ENCODE measurements at regions not wholly inside any gene's neighbourhood (a gene's known extent, or its start where the extent isn't known, plus 50 kb on each side); places are given as distances from the start of the nearest gene placed in this dataset.

GRCh38 chr1:228842094-228842775, 107.0 kb downstream of the RHOU start (continued):
- TF ChIP-seq GTF3A (CRISPR knock-in tag; conservative IDR thresholded peaks at IDR 0.05) (no peak), ZNF552 (CRISPR knock-in tag; IDR thresholded peaks at IDR 0.05; ENCODE audit: borderline replicate concordance) (no peak), BHLHE40 (IDR thresholded peaks at IDR 0.05; ENCODE audit: low read length) (no peak), CBX5 (CRISPR knock-in tag; IDR thresholded peaks at IDR 0.05; ENCODE audit: borderline replicate concordance) (no peak), KLF6 (CRISPR knock-in tag; IDR thresholded peaks at IDR 0.05) (no peak), ZGPAT (CRISPR knock-in tag; IDR thresholded peaks at IDR 0.05) (peak; percentile 38; the same call in 1 of the 2 replicates), ZNF703 (CRISPR knock-in tag; IDR thresholded peaks at IDR 0.05; ENCODE audit: borderline replicate concordance) (no peak), ARID2 (CRISPR knock-in tag; IDR thresholded peaks at IDR 0.05; ENCODE audit: borderline replicate concordance) (no peak), ZFYVE20 (CRISPR knock-in tag; IDR thresholded peaks at IDR 0.05; ENCODE audit: borderline replicate concordance, low read depth) (no peak), ZNF609 (CRISPR knock-in tag; IDR thresholded peaks at IDR 0.05; ENCODE audit: borderline replicate concordance) (no peak), TOPORS (CRISPR knock-in tag; IDR thresholded peaks at IDR 0.05) (no peak)
- TF ChIP-seq, protein P1, sequence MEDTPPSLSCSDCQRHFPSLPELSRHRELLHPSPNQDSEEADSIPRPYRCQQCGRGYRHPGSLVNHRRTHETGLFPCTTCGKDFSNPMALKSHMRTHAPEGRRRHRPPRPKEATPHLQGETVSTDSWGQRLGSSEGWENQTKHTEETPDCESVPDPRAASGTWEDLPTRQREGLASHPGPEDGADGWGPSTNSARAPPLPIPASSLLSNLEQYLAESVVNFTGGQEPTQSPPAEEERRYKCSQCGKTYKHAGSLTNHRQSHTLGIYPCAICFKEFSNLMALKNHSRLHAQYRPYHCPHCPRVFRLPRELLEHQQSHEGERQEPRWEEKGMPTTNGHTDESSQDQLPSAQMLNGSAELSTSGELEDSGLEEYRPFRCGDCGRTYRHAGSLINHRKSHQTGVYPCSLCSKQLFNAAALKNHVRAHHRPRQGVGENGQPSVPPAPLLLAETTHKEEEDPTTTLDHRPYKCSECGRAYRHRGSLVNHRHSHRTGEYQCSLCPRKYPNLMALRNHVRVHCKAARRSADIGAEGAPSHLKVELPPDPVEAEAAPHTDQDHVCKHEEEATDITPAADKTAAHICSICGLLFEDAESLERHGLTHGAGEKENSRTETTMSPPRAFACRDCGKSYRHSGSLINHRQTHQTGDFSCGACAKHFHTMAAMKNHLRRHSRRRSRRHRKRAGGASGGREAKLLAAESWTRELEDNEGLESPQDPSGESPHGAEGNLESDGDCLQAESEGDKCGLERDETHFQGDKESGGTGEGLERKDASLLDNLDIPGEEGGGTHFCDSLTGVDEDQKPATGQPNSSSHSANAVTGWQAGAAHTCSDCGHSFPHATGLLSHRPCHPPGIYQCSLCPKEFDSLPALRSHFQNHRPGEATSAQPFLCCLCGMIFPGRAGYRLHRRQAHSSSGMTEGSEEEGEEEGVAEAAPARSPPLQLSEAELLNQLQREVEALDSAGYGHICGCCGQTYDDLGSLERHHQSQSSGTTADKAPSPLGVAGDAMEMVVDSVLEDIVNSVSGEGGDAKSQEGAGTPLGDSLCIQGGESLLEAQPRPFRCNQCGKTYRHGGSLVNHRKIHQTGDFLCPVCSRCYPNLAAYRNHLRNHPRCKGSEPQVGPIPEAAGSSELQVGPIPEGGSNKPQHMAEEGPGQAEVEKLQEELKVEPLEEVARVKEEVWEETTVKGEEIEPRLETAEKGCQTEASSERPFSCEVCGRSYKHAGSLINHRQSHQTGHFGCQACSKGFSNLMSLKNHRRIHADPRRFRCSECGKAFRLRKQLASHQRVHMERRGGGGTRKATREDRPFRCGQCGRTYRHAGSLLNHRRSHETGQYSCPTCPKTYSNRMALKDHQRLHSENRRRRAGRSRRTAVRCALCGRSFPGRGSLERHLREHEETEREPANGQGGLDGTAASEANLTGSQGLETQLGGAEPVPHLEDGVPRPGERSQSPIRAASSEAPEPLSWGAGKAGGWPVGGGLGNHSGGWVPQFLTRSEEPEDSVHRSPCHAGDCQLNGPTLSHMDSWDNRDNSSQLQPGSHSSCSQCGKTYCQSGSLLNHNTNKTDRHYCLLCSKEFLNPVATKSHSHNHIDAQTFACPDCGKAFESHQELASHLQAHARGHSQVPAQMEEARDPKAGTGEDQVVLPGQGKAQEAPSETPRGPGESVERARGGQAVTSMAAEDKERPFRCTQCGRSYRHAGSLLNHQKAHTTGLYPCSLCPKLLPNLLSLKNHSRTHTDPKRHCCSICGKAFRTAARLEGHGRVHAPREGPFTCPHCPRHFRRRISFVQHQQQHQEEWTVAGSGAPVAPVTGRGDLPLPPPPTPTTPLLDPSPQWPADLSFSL (CRISPR knock-in tag; IDR thresholded peaks at IDR 0.05): no peak
- TF ChIP-seq, protein P2, sequence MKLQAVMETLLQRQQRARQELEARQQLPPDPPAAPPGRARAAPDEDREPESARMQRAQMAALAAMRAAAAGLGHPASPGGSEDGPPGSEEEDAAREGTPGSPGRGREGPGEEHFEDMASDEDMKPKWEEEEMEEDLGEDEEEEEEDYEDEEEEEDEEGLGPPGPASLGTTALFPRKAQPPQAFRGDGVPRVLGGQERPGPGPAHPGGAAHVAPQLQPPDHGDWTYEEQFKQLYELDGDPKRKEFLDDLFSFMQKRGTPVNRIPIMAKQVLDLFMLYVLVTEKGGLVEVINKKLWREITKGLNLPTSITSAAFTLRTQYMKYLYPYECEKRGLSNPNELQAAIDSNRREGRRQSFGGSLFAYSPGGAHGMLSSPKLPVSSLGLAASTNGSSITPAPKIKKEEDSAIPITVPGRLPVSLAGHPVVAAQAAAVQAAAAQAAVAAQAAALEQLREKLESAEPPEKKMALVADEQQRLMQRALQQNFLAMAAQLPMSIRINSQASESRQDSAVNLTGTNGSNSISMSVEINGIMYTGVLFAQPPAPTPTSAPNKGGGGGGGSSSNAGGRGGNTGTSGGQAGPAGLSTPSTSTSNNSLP (IDR thresholded peaks at IDR 0.05; ENCODE audit: low read depth, low read length): no peak

Measured in HepG2 (cell line).